ENCODE measurements at regions not wholly inside any gene's neighbourhood (a gene's known extent, or its start where the extent isn't known, plus 50 kb on each side); places are given as distances from the start of the nearest gene placed in this dataset.
"Not testable (repeated sequence)": the region's sequence is repeated elsewhere in the genome, so short reads cannot be mapped to it uniquely, and the experiment has no call there.

DNA sequence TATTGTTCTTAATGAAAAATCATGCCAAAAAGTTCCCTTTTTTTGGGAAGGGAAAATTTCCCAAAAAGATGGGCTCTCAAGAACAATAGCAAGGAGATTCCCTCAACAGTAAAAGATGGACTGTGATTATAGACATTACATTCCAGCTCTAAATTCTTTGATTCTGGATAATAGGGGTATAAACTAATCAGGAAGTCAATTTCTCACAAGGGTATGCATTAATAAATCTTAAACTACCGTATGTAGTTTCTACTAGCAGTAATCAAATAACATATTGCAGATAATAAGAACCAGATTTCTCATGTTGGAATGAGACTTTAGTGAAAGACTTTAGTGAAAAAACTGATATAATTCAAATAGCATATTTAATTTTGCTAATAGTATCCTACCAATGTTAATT lies 144.8 kb upstream of the PTPRG start:
- Histone ChIP-seq H3K4me1 (ENCODE audit: control insufficient read depth, insufficient read depth, low read length) (no peaks in the 10 kb centered on the region), H3K9me3 (ENCODE audit: control insufficient read depth, insufficient read depth, low read length) (no peaks in the 10 kb centered on the region), H3K27ac (ENCODE audit: low read depth, low read length) (no peak overlapping the region), H3K4me3 (ENCODE audit: low read depth, low read length) (no peak overlapping the region), H3K27me3 (ENCODE audit: control insufficient read depth, insufficient read depth, low read length) (no peaks in the 10 kb centered on the region), H3K36me3 (ENCODE audit: control insufficient read depth, insufficient read depth, low read length) (no peaks in the 10 kb centered on the region), H3K9ac (ENCODE audit: low read depth, low read length) (no peak overlapping the region)

DNA sequence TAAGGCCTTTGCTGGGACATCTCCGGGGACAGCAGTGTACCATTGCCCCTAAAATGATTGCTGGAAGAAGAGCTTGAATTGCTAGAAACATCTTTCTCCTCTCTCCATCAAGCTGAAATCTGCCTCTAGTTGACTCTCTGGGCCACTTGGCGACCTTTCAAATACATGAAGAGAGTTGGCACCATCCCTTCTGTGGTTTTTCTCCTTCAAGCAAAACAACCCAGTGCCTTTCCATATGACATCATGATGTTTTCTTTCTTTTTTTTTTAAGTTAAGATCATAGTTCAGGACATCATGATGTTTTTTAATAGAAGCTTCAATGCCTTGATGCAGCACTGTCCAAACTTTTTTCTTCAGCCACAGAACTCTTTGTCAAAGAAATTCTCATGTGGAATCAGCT lies 144.0 kb upstream of the PTPRG start:
- Histone ChIP-seq H3K9me3 (ENCODE audit: control insufficient read depth, insufficient read depth, low read length) (no peaks in the 10 kb centered on the region), H3K27ac (ENCODE audit: low read depth, low read length) (no peak overlapping the region), H3K9ac (ENCODE audit: low read depth, low read length) (no peak overlapping the region), H3K4me1 (ENCODE audit: control insufficient read depth, insufficient read depth, low read length) (no peaks in the 10 kb centered on the region), H3K4me3 (ENCODE audit: low read depth, low read length) (no peak overlapping the region), H3K36me3 (ENCODE audit: control insufficient read depth, insufficient read depth, low read length) (no peaks in the 10 kb centered on the region), H3K27me3 (ENCODE audit: control insufficient read depth, insufficient read depth, low read length) (no peaks in the 10 kb centered on the region)

DNA sequence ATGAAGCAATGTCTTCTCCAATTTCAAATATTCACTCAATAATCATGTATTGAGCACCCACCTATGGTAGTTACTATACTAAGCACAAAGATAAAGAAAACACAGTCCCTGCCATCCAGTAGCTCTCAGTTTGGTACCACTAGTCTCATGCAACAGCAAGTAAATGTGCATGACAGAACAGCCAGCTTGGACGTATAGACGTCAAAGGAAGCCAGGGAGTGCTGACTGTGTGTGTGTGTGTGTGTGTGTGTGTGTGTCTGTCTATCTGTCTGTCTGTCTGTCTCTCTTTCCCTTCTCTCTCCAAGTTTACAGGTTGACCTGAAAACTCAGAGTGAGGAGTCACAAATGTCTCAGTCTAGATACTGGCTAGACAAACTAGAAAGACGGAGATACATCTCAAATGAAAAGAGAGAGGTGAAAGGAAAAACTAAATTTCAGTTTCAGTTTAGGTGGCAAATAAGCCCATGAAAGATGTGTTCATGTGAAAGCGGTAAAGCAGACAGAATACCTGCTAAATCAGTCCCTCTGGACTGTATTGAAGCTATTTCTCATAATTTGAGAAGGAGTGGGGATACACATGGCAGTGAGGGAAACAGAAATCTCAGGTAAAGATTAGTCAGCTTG lies 141.1 kb upstream of the PTPRG start:
- Histone ChIP-seq H3K4me1 (ENCODE audit: control insufficient read depth, insufficient read depth, low read length) (no peaks in the 10 kb centered on the region), H3K9me3 (ENCODE audit: control insufficient read depth, insufficient read depth, low read length) (no peaks in the 10 kb centered on the region), H3K9ac (ENCODE audit: low read depth, low read length) (no peak overlapping the region), H3K36me3 (ENCODE audit: control insufficient read depth, insufficient read depth, low read length) (no peaks in the 10 kb centered on the region), H3K27ac (ENCODE audit: low read depth, low read length) (no peak overlapping the region), H3K4me3 (ENCODE audit: low read depth, low read length) (no peak overlapping the region), H3K27me3 (ENCODE audit: control insufficient read depth, insufficient read depth, low read length) (no peaks in the 10 kb centered on the region)

DNA sequence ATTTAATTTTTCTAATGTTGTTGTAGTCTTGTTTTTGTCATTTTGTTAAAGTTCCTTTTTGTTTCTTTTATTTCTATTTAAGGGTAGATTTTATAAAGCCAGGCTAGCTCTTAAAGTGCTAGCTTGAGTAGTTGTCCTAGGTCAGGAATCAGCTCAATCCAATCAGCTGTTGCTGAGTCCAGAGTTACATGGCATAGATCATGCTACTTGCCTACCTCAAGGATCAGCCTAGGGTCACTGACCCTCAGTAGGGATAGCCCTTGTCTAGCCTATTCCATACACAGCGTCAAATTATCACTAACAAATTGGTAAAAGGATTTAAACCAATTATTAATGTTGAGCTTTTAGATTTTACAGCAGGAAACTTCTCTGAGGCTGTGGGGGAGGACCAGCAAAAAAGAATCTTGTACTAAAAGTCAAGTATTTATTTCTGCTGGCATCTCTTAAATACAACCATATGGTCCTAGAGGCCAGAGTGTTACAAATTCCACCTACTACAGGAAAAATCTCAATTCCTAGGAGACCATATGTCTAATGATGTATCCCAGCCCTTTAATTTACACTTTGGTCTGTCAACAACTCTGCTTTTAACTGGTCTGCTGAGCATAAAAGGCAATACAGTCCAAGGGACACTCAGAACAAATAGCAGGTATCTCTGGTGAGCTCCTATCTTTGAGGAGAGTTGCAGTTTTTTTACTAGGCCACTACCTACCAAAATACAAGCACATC lies 138.3 kb upstream of the PTPRG start:
- Histone ChIP-seq H3K27me3 (ENCODE audit: control insufficient read depth, insufficient read depth, low read length) (no peaks in the 10 kb centered on the region), H3K4me1 (ENCODE audit: control insufficient read depth, insufficient read depth, low read length) (no peaks in the 10 kb centered on the region), H3K27ac (ENCODE audit: low read depth, low read length) (no peak overlapping the region), H3K9ac (ENCODE audit: low read depth, low read length) (no peak overlapping the region), H3K4me3 (ENCODE audit: low read depth, low read length) (no peak overlapping the region), H3K9me3 (ENCODE audit: control insufficient read depth, insufficient read depth, low read length) (no peaks in the 10 kb centered on the region), H3K36me3 (ENCODE audit: control insufficient read depth, insufficient read depth, low read length) (no peaks in the 10 kb centered on the region)

DNA sequence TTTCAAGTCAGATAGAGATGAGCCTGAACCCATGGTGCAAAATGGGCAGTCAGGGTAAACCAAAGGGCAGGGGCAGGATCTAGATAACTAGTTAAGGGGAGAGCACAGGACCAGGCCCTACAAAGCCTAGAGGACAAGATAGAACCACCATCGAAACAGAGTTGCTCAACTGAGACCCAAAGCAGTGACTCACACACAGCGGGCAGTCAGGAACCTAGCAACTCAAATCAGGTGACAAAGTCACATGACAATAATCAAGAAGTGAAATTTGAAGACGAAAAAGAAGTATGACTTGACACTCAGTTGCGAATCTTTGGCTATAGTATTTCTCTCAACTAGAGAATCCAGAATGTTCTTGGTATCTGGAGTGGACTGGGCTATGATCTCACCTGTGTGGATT lies 136.0 kb upstream of the PTPRG start:
- Histone ChIP-seq H3K27me3 (ENCODE audit: control insufficient read depth, insufficient read depth, low read length) (no peaks in the 10 kb centered on the region), H3K4me1 (ENCODE audit: control insufficient read depth, insufficient read depth, low read length) (no peaks in the 10 kb centered on the region), H3K9ac (ENCODE audit: low read depth, low read length) (no peak overlapping the region), H3K9me3 (ENCODE audit: control insufficient read depth, insufficient read depth, low read length) (no peaks in the 10 kb centered on the region), H3K36me3 (ENCODE audit: control insufficient read depth, insufficient read depth, low read length) (no peaks in the 10 kb centered on the region), H3K4me3 (ENCODE audit: low read depth, low read length) (no peak overlapping the region), H3K27ac (ENCODE audit: low read depth, low read length) (no peak overlapping the region)

DNA sequence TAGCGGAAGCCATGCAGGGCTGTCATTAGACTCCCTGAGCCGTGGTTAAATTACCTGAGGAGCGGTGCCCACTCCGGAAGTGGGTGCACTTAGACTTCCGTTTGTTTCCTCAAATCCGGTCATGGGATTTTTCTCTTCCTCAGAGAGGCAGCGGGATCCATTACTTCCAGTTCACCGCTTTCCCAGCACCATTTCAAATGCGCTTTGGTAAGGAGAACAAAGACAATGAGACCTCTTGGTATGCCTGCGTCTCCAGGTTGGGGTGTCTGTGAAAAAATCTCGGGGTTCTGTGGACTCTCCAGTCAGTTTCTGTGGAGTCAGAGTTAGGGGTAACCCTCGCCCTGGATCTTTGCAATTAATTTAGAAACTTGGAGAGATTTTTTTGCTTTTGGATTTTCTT lies 132.3 kb upstream of the PTPRG start:
- Histone ChIP-seq H3K27me3 (ENCODE audit: control insufficient read depth, insufficient read depth, low read length) (no peaks in the 10 kb centered on the region), H3K27ac (ENCODE audit: low read depth, low read length) (no peak overlapping the region), H3K9me3 (ENCODE audit: control insufficient read depth, insufficient read depth, low read length) (no peaks in the 10 kb centered on the region), H3K36me3 (ENCODE audit: control insufficient read depth, insufficient read depth, low read length) (no peaks in the 10 kb centered on the region), H3K4me1 (ENCODE audit: control insufficient read depth, insufficient read depth, low read length) (no peaks in the 10 kb centered on the region), H3K9ac (ENCODE audit: low read depth, low read length) (no peak overlapping the region), H3K4me3 (ENCODE audit: low read depth, low read length) (no peak overlapping the region)

DNA sequence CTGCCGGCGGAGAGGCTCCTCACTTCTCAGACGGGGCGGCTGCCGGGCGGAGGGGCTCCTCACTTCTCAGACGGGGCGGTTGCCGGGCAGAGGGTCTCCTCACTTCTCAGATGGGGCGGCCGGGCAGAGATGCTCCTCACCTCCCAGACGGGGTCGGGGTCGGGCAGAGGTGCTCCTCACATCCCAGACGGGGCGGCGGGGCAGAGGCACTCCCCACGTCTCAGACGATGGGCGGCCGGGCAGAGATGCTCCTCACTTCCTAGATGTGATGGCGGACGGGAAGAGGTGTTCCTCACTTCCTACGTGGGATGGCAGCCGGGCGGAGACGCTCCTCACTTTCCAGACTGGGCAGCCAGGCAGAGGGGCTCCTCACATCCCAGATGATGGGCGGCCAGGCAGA lies 126.5 kb upstream of the PTPRG start:
- not testable (repeated sequence) for H3K27ac ChIP-seq (ENCODE audit: low read depth, low read length); H3K4me3 ChIP-seq (ENCODE audit: low read depth, low read length); H3K4me1 ChIP-seq (ENCODE audit: control insufficient read depth, insufficient read depth, low read length); H3K36me3 ChIP-seq (ENCODE audit: control insufficient read depth, insufficient read depth, low read length); H3K9ac ChIP-seq (ENCODE audit: low read depth, low read length); H3K9me3 ChIP-seq (ENCODE audit: control insufficient read depth, insufficient read depth, low read length); H3K27me3 ChIP-seq (ENCODE audit: control insufficient read depth, insufficient read depth, low read length)

DNA sequence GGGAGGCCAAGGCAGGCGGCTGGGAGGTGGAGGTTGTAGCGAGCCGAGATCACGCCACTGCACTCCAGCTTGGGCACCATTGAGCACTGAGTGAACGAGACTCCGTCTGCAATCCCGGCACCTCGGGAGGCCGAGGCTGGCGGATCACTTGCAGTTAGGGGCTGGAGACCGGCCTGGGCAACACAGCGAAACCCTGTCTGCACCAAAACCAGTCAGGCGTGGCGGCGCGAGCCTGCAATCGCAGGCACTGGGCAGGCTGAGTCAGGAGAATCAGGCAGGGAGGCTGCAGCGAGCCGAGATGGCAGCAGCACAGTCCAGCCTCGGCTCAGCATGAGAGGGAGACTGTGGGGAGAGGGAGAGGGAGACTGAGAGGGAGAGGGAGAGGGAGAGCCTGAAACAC lies 126.0 kb upstream of the PTPRG start:
- not testable (repeated sequence) for H3K4me3 ChIP-seq (ENCODE audit: low read depth, low read length); H3K9me3 ChIP-seq (ENCODE audit: control insufficient read depth, insufficient read depth, low read length); H3K27me3 ChIP-seq (ENCODE audit: control insufficient read depth, insufficient read depth, low read length); H3K9ac ChIP-seq (ENCODE audit: low read depth, low read length); H3K27ac ChIP-seq (ENCODE audit: low read depth, low read length); H3K36me3 ChIP-seq (ENCODE audit: control insufficient read depth, insufficient read depth, low read length); H3K4me1 ChIP-seq (ENCODE audit: control insufficient read depth, insufficient read depth, low read length)

DNA sequence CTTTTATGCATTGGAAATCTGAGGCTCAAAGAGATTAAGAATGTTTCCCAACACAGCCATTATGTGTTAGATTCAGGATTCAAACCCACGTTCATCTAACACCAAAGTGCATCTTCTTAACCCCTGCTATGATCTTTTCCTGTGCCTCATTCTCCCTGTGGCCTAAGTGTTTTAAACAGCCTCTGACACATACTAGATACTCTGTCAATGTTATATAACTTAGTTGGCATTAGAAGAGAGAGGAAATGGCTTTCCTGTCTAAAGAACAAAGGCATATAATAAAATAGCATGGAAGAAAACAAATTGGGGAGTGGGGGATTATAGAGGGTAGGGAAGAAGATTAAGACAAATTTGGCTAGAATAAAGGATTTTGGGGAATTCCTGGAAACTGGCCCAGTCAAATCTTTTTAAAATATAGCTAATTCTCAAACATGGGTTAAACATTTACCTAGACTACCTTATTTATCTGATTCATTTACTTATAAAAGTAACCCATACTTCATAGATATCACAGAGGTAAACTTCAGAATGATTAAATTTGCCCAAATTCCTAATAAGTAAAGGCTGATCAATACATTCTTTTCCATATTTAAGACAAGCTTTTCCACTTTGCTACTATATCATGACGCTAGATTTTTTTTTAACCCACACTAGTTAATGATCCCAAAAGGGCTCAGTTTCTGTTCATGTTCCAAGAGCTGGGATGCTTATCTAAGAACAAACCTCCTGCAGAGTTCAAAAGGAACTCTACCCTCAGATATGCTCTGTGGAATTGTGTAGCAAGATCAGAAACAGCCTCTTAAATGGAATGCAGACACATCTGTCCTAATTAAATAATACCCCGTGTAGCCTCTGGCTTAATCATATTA lies 122.9 kb upstream of the PTPRG start:
- no peak overlapping the region for H3K4me3 ChIP-seq (ENCODE audit: low read depth, low read length)
- no peaks in the 10 kb centered on the region; the same call in 1 of the 2 replicates for H3K9me3 ChIP-seq (ENCODE audit: control insufficient read depth, insufficient read depth, low read length)
- no peak overlapping the region for H3K27ac ChIP-seq (ENCODE audit: low read depth, low read length)
- H3K27me3 ChIP-seq (ENCODE audit: control insufficient read depth, insufficient read depth, low read length), result no peaks in the 10 kb centered on the region
- H3K4me1 ChIP-seq (ENCODE audit: control insufficient read depth, insufficient read depth, low read length), result no peaks in the 10 kb centered on the region
- no peaks in the 10 kb centered on the region for H3K36me3 ChIP-seq (ENCODE audit: control insufficient read depth, insufficient read depth, low read length)
- no peak overlapping the region for H3K9ac ChIP-seq (ENCODE audit: low read depth, low read length)

DNA sequence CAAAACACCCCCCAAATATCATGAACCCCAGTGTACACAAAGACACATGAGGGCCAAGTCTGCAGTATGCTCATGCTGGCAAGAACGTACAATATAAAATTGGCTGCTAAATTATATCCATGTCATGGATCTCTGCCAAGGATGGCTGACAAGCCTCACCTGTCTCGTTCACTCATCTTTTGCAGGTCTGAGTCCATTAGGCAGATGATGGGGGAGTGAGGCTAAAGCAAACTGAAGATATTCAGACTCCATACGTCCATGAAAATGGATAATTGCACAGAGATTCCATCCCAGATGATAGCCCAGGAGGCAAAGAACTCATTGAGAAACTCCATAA lies 122.3 kb upstream of the PTPRG start:
- Histone ChIP-seq H3K27ac (ENCODE audit: low read depth, low read length) (no peak overlapping the region), H3K4me3 (ENCODE audit: low read depth, low read length) (no peak overlapping the region), H3K27me3 (ENCODE audit: control insufficient read depth, insufficient read depth, low read length) (no peaks in the 10 kb centered on the region), H3K4me1 (ENCODE audit: control insufficient read depth, insufficient read depth, low read length) (no peaks in the 10 kb centered on the region), H3K9me3 (ENCODE audit: control insufficient read depth, insufficient read depth, low read length) (no peaks in the 10 kb centered on the region; the same call in 1 of the 2 replicates), H3K36me3 (ENCODE audit: control insufficient read depth, insufficient read depth, low read length) (no peaks in the 10 kb centered on the region), H3K9ac (ENCODE audit: low read depth, low read length) (no peak overlapping the region)

DNA sequence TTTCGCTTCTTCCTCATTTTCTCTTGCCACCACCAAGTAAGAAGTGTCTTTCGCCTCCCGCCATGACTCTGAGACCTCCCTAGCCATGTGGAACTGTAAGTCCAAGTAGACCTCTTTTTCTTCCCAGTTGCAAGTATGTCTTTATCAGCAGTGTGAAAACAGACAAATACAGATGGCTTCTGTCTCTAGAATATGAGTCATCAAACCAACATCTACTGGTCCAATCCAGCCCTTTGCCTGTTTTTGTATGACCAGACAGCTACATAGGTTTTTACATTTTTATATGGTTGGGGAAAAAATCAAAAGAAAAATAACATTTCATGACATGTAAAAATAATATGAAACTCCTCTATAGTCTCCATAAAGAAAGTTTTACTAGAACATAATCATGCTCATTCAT lies 118.7 kb upstream of the PTPRG start:
- H3K27me3 ChIP-seq (ENCODE audit: control insufficient read depth, insufficient read depth, low read length), result no peaks in the 10 kb centered on the region
- no peak overlapping the region for H3K4me3 ChIP-seq (ENCODE audit: low read depth, low read length)
- no peak overlapping the region for H3K9ac ChIP-seq (ENCODE audit: low read depth, low read length)
- no peaks in the 10 kb centered on the region for H3K36me3 ChIP-seq (ENCODE audit: control insufficient read depth, insufficient read depth, low read length)
- H3K27ac ChIP-seq (ENCODE audit: low read depth, low read length), result no peak overlapping the region
- H3K9me3 ChIP-seq (ENCODE audit: control insufficient read depth, insufficient read depth, low read length), result no peaks in the 10 kb centered on the region
- no peaks in the 10 kb centered on the region for H3K4me1 ChIP-seq (ENCODE audit: control insufficient read depth, insufficient read depth, low read length)
